ENCODE measurements at regions not wholly inside any gene's neighbourhood (a gene's known extent, or its start where the extent isn't known, plus 50 kb on each side); places are given as distances from the start of the nearest gene placed in this dataset.

- DNase-seq (ENCODE audit: low spot score) = no peak
These were observed 328.4 kb upstream of the RARB start for GRCh38 chr3:25099666-25100065.

- DNase-seq (ENCODE audit: low spot score) = no peak
These were observed 324.7 kb upstream of the RARB start for GRCh38 chr3:25103391-25103790.

GRCh38 chr3:25107918-25108617 is 320.0 kb upstream of the RARB start:
- DNase-seq (ENCODE audit: low spot score) = no peak

- DNase-seq (ENCODE audit: low spot score) = no peak
These were observed 317.4 kb upstream of the RARB start for GRCh38 chr3:25110642-25111041.

- DNase-seq (ENCODE audit: low spot score) = no peak
These were observed 314.2 kb upstream of the RARB start for GRCh38 chr3:25113891-25114290.

GRCh38 chr3:25114532-25114931 is 313.5 kb upstream of the RARB start:
- no peak for DNase-seq (ENCODE audit: low spot score)

GRCh38 chr3:25117005-25117593 is 311.0 kb upstream of the RARB start:
- no peak for DNase-seq (ENCODE audit: low spot score)

GRCh38 chr3:25119682-25120081 is 308.4 kb upstream of the RARB start:
- DNase-seq (ENCODE audit: low spot score) = no peak

GRCh38 chr3:25120665-25121064 is 307.4 kb upstream of the RARB start:
- DNase-seq (ENCODE audit: low spot score) = no peak

GRCh38 chr3:25125201-25125600 is 302.9 kb upstream of the RARB start:
- DNase-seq (ENCODE audit: low spot score) = no peak

GRCh38 chr3:25128735-25129134 is 299.3 kb upstream of the RARB start:
- DNase-seq (ENCODE audit: low spot score) = no peak

- DNase-seq (ENCODE audit: low spot score) = no peak
These were observed 297.1 kb upstream of the RARB start for GRCh38 chr3:25130724-25131520.

GRCh38 chr3:25133588-25133987 is 294.5 kb upstream of the RARB start:
- DNase-seq (ENCODE audit: low spot score) = no peak

- no peak for DNase-seq (ENCODE audit: low spot score)
These were observed 290.5 kb upstream of the RARB start for GRCh38 chr3:25137606-25138005.

GRCh38 chr3:25139267-25139666 is 288.8 kb upstream of the RARB start:
- no peak for DNase-seq (ENCODE audit: low spot score)

- no peak for DNase-seq (ENCODE audit: low spot score)
These were observed 285.3 kb upstream of the RARB start for GRCh38 chr3:25142609-25143355.

GRCh38 chr3:25143356-25144025 is 284.6 kb upstream of the RARB start:
- DNase-seq (ENCODE audit: low spot score) = no peak

- DNase-seq (ENCODE audit: low spot score) = no peak
These were observed 283.6 kb upstream of the RARB start for GRCh38 chr3:25144430-25144829.

- DNase-seq (ENCODE audit: low spot score) = no peak
These were observed 282.9 kb upstream of the RARB start for GRCh38 chr3:25145176-25145575.

- DNase-seq (ENCODE audit: low spot score) = no peak
These were observed 277.9 kb upstream of the RARB start for GRCh38 chr3:25150199-25150598.

GRCh38 chr3:25151281-25151902 is 276.7 kb upstream of the RARB start:
- no peak for DNase-seq (ENCODE audit: low spot score)

- no peak for DNase-seq (ENCODE audit: low spot score)
These were observed 276.2 kb upstream of the RARB start for GRCh38 chr3:25151903-25152295.

Data from hepatic stellate cell (primary cell).